BLaER1 (cell line): ENCODE measurements at regions not wholly inside any gene's neighbourhood (a gene's known extent, or its start where the extent isn't known, plus 50 kb on each side); places are given as distances from the start of the nearest gene placed in this dataset.

Source experiments
- H3K27ac ChIP-seq: shearing (Covaris generic); formaldehyde crosslinking; 2 replicates; pipeline ENCODE4 v1.8.1; 2022
- H3K27me3 ChIP-seq: shearing (Covaris generic); formaldehyde crosslinking; 2 replicates; pipeline ENCODE4 v1.8.1; 2022
- H3K36me3 ChIP-seq: shearing (Covaris generic); formaldehyde crosslinking; 2 replicates; pipeline ENCODE4 v1.8.1; 2022
- H3K4me1 ChIP-seq: shearing (Covaris generic); formaldehyde crosslinking; 2 replicates; pipeline ENCODE4 v1.8.1; 2022
- H3K4me2 ChIP-seq: shearing (Covaris generic); formaldehyde crosslinking; 2 replicates; pipeline ENCODE4 v1.8.1; 2022
- H3K4me3 ChIP-seq: shearing (Covaris generic); formaldehyde crosslinking; 2 replicates; pipeline ENCODE4 v1.8.1; 2022
- H3K9ac ChIP-seq: shearing (Covaris generic); formaldehyde crosslinking; 2 replicates; pipeline ENCODE4 v1.8.1; 2022
- H3K9me3 ChIP-seq: shearing (Covaris generic); formaldehyde crosslinking; 2 replicates; pipeline ENCODE4 v1.8.1; 2022
- H4K20me1 ChIP-seq: shearing (Covaris generic); formaldehyde crosslinking; 2 replicates; pipeline ENCODE4 v1.8.1; 2022
- Cebpa-rat ChIP-seq: shearing (Covaris generic); IDR thresholded peaks from 2 replicates; pipeline ENCODE4 v1.8.1; 2022

GRCh38 chr9:90061187-90061586 is 456.4 kb downstream of the GADD45G start:
- Histone ChIP-seq H3K4me2 (no peak overlapping the region), H3K9ac (no peak overlapping the region), H3K4me1 (no peaks in the 10 kb centered on the region), H3K4me3 (no peak overlapping the region), H3K27me3 (no peaks in the 10 kb centered on the region), H4K20me1 (no peaks in the 10 kb centered on the region), H3K36me3 (no peaks in the 10 kb centered on the region), H3K9me3 (no peaks in the 10 kb centered on the region), H3K27ac (no peak overlapping the region)
- TF ChIP-seq Cebpa-rat: no peak

GRCh38 chr9:90062982-90063381 is 458.2 kb downstream of the GADD45G start:
- TF ChIP-seq Cebpa-rat: no peak
- H3K27me3 ChIP-seq: no peaks in the 10 kb centered on the region
- H3K4me3 ChIP-seq: no peak overlapping the region

GRCh38 chr9:90064248-90064647 is 459.4 kb downstream of the GADD45G start:
- H3K27ac ChIP-seq: no peak overlapping the region
- no peaks in the 10 kb centered on the region for H3K27me3 ChIP-seq
- no peak overlapping the region for H3K9ac ChIP-seq
- no peaks in the 10 kb centered on the region for H3K9me3 ChIP-seq
- no peaks in the 10 kb centered on the region for H3K4me1 ChIP-seq
- no peak for TF ChIP-seq Cebpa-rat
- no peaks in the 10 kb centered on the region for H3K36me3 ChIP-seq
- no peaks in the 10 kb centered on the region for H4K20me1 ChIP-seq
- no peak overlapping the region for H3K4me2 ChIP-seq
- no peak overlapping the region for H3K4me3 ChIP-seq

More at GRCh38 chr9:90062982-90063381, 458.2 kb downstream of the GADD45G start:
- Histone ChIP-seq H3K4me1 (no peaks in the 10 kb centered on the region), H3K27ac (no peak overlapping the region), H3K9ac (no peak overlapping the region), H3K4me2 (no peak overlapping the region), H4K20me1 (no peaks in the 10 kb centered on the region), H3K9me3 (no peaks in the 10 kb centered on the region), H3K36me3 (no peaks in the 10 kb centered on the region)

GRCh38 chr9:90064971-90065370 is 460.2 kb downstream of the GADD45G start:
- no peak overlapping the region for H3K9ac ChIP-seq
- H3K4me2 ChIP-seq: no peak overlapping the region
- no peaks in the 10 kb centered on the region for H4K20me1 ChIP-seq
- H3K4me1 ChIP-seq: no peaks in the 10 kb centered on the region
- no peak overlapping the region for H3K27ac ChIP-seq
- no peaks in the 10 kb centered on the region for H3K9me3 ChIP-seq
- no peaks in the 10 kb centered on the region for H3K27me3 ChIP-seq
- no peak for TF ChIP-seq Cebpa-rat
- no peaks in the 10 kb centered on the region for H3K36me3 ChIP-seq
- H3K4me3 ChIP-seq: no peak overlapping the region

GRCh38 chr9:90065851-90066250 is 461.0 kb downstream of the GADD45G start:
- Histone ChIP-seq H3K9ac (no peak overlapping the region), H3K4me2 (no peak overlapping the region), H3K4me3 (no peak overlapping the region), H3K4me1 (no peaks in the 10 kb centered on the region), H3K27ac (no peak overlapping the region), H4K20me1 (no peaks in the 10 kb centered on the region), H3K9me3 (no peaks in the 10 kb centered on the region), H3K36me3 (no peaks in the 10 kb centered on the region), H3K27me3 (no peaks in the 10 kb centered on the region)
- TF ChIP-seq Cebpa-rat: no peak

GRCh38 chr9:90069085-90069484 is 464.3 kb downstream of the GADD45G start:
- Histone ChIP-seq H3K27me3 (no peaks in the 10 kb centered on the region), H3K4me2 (no peak overlapping the region), H3K27ac (no peak overlapping the region), H3K4me1 (no peaks in the 10 kb centered on the region), H3K9ac (no peak overlapping the region), H3K36me3 (no peaks in the 10 kb centered on the region), H3K9me3 (no peaks in the 10 kb centered on the region), H3K4me3 (no peak overlapping the region), H4K20me1 (no peaks in the 10 kb centered on the region)
- TF ChIP-seq Cebpa-rat: no peak

- H3K4me2 ChIP-seq: no peak overlapping the region
- H3K9ac ChIP-seq: no peak overlapping the region
- H3K27ac ChIP-seq: no peak overlapping the region
Observed at GRCh38 chr9:90070056-90070455, 465.2 kb downstream of the GADD45G start.

GRCh38 chr9:90070469-90070868 is 465.7 kb downstream of the GADD45G start:
- H3K4me1 ChIP-seq: no peaks in the 10 kb centered on the region
- no peaks in the 10 kb centered on the region for H3K27me3 ChIP-seq
- no peaks in the 10 kb centered on the region for H3K36me3 ChIP-seq
- H3K4me3 ChIP-seq: no peak overlapping the region
- no peak for TF ChIP-seq Cebpa-rat
- no peak overlapping the region for H3K27ac ChIP-seq
- no peak overlapping the region for H3K9ac ChIP-seq
- no peaks in the 10 kb centered on the region for H3K9me3 ChIP-seq
- no peak overlapping the region for H3K4me2 ChIP-seq
- no peaks in the 10 kb centered on the region for H4K20me1 ChIP-seq

More at GRCh38 chr9:90070056-90070455, 465.2 kb downstream of the GADD45G start:
- no peaks in the 10 kb centered on the region for H4K20me1 ChIP-seq
- H3K9me3 ChIP-seq: no peaks in the 10 kb centered on the region
- no peak for TF ChIP-seq Cebpa-rat
- no peaks in the 10 kb centered on the region for H3K4me1 ChIP-seq
- no peaks in the 10 kb centered on the region for H3K27me3 ChIP-seq
- H3K4me3 ChIP-seq: no peak overlapping the region
- no peaks in the 10 kb centered on the region for H3K36me3 ChIP-seq

- H3K36me3 ChIP-seq: no peaks in the 10 kb centered on the region
- no peak overlapping the region for H3K9ac ChIP-seq
- no peak overlapping the region for H3K4me3 ChIP-seq
- H4K20me1 ChIP-seq: no peaks in the 10 kb centered on the region
- TF ChIP-seq Cebpa-rat: no peak
- H3K4me1 ChIP-seq: no peaks in the 10 kb centered on the region
- H3K27ac ChIP-seq: no peak overlapping the region
- no peaks in the 10 kb centered on the region for H3K9me3 ChIP-seq
- H3K4me2 ChIP-seq: no peak overlapping the region
- no peaks in the 10 kb centered on the region for H3K27me3 ChIP-seq
Observed at GRCh38 chr9:90070931-90071660, 466.3 kb downstream of the GADD45G start.

- Histone ChIP-seq H3K27me3 (no peaks in the 10 kb centered on the region), H3K4me3 (no peak overlapping the region), H4K20me1 (no peaks in the 10 kb centered on the region), H3K36me3 (no peaks in the 10 kb centered on the region), H3K9me3 (no peaks in the 10 kb centered on the region), H3K4me1 (no peaks in the 10 kb centered on the region), H3K4me2 (no peak overlapping the region), H3K9ac (no peak overlapping the region), H3K27ac (no peak overlapping the region)
- TF ChIP-seq Cebpa-rat: no peak
Observed at GRCh38 chr9:90073186-90073945, 468.6 kb downstream of the GADD45G start.
